ENCODE measurements at regions not wholly inside any gene's neighbourhood (a gene's known extent, or its start where the extent isn't known, plus 50 kb on each side); places are given as distances from the start of the nearest gene placed in this dataset.

DNA sequence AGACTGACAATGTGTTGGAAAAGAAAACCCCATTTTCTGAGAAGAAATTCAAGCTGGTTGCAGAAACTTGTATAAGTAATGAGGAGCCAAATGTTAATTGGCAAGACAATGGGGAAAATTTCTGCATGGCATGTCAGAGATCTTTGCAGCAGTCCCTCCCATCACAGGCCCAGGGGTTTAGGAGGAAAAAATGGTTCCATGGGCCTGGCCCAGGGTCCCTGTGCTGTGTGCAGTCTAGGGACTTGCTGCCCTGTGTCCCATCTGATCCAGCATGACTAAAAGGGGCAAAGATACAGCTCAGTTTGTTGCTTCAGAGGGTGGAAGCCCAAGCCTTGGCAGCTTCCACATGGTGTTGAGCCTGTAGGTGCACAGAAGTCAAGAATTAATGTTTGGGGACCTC, 440.3 kb upstream of the TPK1 start:
- no peak overlapping the region for H3K4me3 ChIP-seq (ENCODE audit: insufficient read depth, low read length, poor library complexity, severe bottlenecking)
- H3K9me3 ChIP-seq (ENCODE audit: insufficient read depth, low read length) = no peaks in the 10 kb centered on the region
- no peak overlapping the region for H3K4me2 ChIP-seq (ENCODE audit: low read depth, low read length, poor library complexity, severe bottlenecking)
- H3K9ac ChIP-seq (ENCODE audit: low read length) = no peak overlapping the region
- no peaks in the 10 kb centered on the region for H3K79me2 ChIP-seq (ENCODE audit: insufficient read depth, low read length)
- H2AFZ ChIP-seq (ENCODE audit: low read depth, low read length, severe bottlenecking) = no peak overlapping the region
- no peak for TF ChIP-seq EZH2phosphoT487 (conservative IDR thresholded peaks at IDR 0.05; ENCODE audit: low read length)
- TF ChIP-seq, protein P1, sequence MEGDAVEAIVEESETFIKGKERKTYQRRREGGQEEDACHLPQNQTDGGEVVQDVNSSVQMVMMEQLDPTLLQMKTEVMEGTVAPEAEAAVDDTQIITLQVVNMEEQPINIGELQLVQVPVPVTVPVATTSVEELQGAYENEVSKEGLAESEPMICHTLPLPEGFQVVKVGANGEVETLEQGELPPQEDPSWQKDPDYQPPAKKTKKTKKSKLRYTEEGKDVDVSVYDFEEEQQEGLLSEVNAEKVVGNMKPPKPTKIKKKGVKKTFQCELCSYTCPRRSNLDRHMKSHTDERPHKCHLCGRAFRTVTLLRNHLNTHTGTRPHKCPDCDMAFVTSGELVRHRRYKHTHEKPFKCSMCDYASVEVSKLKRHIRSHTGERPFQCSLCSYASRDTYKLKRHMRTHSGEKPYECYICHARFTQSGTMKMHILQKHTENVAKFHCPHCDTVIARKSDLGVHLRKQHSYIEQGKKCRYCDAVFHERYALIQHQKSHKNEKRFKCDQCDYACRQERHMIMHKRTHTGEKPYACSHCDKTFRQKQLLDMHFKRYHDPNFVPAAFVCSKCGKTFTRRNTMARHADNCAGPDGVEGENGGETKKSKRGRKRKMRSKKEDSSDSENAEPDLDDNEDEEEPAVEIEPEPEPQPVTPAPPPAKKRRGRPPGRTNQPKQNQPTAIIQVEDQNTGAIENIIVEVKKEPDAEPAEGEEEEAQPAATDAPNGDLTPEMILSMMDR (IDR thresholded peaks at IDR 0.05; ENCODE audit: insufficient read depth, low read length, poor library complexity, severe bottlenecking) = no peak
- H3F3A ChIP-seq (ENCODE audit: insufficient read depth) = no peaks in the 10 kb centered on the region
- H3K27ac ChIP-seq (ENCODE audit: low read depth, low read length) = no peak overlapping the region
- no peaks in the 10 kb centered on the region for H3K9me2 ChIP-seq (replicated peaks; ENCODE audit: insufficient read depth, low read length)
- no peaks in the 10 kb centered on the region for H4K20me1 ChIP-seq (ENCODE audit: low read depth, low read length)
- H3K36me3 ChIP-seq (ENCODE audit: low read length) = no peaks in the 10 kb centered on the region
- H3K27me3 ChIP-seq (ENCODE audit: low read length) = no peaks in the 10 kb centered on the region

DNA sequence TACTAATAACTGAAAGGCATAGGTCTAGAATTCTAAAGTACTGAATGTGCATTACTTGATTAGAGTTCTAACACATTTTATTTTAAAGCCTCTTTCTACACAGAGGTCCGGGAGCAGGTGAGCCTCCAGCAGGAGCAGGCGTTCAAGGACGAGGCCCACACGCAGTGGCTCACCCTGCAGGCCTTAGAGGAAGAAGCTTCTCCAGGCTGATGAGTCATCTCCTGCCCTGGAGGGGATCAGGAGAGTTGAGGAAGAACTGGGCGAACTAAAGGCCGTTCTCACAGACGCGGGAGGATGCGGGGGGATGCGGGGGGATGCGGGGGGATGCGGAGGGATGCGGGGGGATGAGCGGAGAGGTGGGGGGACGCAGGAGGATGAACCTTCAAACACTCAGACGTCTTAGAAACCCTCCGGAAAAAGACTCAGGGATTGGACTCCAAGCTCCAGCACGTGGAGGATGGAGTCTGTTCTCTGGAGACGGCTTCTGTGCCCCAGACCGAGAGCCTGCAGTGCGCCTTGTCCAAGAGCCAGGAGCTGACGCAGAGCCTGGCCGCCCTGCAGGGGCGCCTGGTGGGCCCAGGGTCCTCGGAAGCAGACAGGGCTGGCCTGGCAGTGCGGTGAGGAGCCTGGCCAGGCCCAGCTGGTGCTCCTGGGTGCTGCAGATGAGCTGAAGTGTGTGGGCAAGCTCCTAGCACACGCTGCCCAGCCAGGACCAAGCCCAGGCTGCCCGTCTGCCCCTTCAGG, 433.7 kb upstream of the TPK1 start:
- no peaks in the 10 kb centered on the region for H3K9me3 ChIP-seq (ENCODE audit: insufficient read depth, low read length)
- TF ChIP-seq, protein P1 (IDR thresholded peaks at IDR 0.05; ENCODE audit: insufficient read depth, low read length, poor library complexity, severe bottlenecking) = no peak
- TF ChIP-seq EZH2phosphoT487 (conservative IDR thresholded peaks at IDR 0.05; ENCODE audit: low read length) = no peak

DNA sequence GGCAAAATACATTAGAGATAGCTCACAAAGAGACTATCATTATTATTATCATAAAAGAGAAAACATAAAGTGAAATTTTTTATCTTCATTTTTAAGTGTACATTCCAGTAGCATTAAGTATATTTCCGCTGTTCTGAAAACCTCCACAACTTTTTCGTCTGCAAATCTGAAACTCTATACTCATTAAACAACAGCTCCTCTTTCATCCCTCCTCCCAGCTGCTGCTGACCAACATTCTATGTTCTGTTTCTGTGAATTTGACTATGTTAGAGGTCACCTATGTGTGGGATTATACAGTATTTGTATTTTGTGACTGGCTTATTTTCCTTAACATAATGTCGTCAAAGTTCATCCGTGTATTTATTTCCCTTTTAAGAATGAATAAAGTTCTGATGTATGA, 429.3 kb upstream of the TPK1 start:
- Histone ChIP-seq H3F3A (ENCODE audit: insufficient read depth) (no peaks in the 10 kb centered on the region), H3K27ac (ENCODE audit: low read depth, low read length) (no peak overlapping the region), H3K9ac (ENCODE audit: low read length) (no peak overlapping the region), H3K79me2 (ENCODE audit: insufficient read depth, low read length) (no peaks in the 10 kb centered on the region), H2AFZ (ENCODE audit: low read depth, low read length, severe bottlenecking) (no peak overlapping the region), H3K36me3 (ENCODE audit: low read length) (no peaks in the 10 kb centered on the region), H3K4me2 (ENCODE audit: low read depth, low read length, poor library complexity, severe bottlenecking) (no peak overlapping the region), H3K4me3 (ENCODE audit: insufficient read depth, low read length, poor library complexity, severe bottlenecking) (no peak overlapping the region), H3K9me2 (replicated peaks; ENCODE audit: insufficient read depth, low read length) (no peaks in the 10 kb centered on the region), H3K9me3 (ENCODE audit: insufficient read depth, low read length) (no peaks in the 10 kb centered on the region), H4K20me1 (ENCODE audit: low read depth, low read length) (no peaks in the 10 kb centered on the region), H3K27me3 (ENCODE audit: low read length) (no peaks in the 10 kb centered on the region)
- TF ChIP-seq, protein P1 (IDR thresholded peaks at IDR 0.05; ENCODE audit: insufficient read depth, low read length, poor library complexity, severe bottlenecking) = no peak
- TF ChIP-seq EZH2phosphoT487 (conservative IDR thresholded peaks at IDR 0.05; ENCODE audit: low read length) = no peak

More for the DNA sequence above, 433.7 kb upstream of the TPK1 start:
- Histone ChIP-seq H3K4me3 (ENCODE audit: insufficient read depth, low read length, poor library complexity, severe bottlenecking) (no peak overlapping the region), H2AFZ (ENCODE audit: low read depth, low read length, severe bottlenecking) (no peak overlapping the region), H3K79me2 (ENCODE audit: insufficient read depth, low read length) (no peaks in the 10 kb centered on the region), H4K20me1 (ENCODE audit: low read depth, low read length) (no peaks in the 10 kb centered on the region), H3K36me3 (ENCODE audit: low read length) (no peaks in the 10 kb centered on the region), H3K27me3 (ENCODE audit: low read length) (no peaks in the 10 kb centered on the region), H3K9ac (ENCODE audit: low read length) (no peak overlapping the region), H3F3A (ENCODE audit: insufficient read depth) (no peaks in the 10 kb centered on the region), H3K4me2 (ENCODE audit: low read depth, low read length, poor library complexity, severe bottlenecking) (no peak overlapping the region), H3K27ac (ENCODE audit: low read depth, low read length) (no peak overlapping the region), H3K9me2 (replicated peaks; ENCODE audit: insufficient read depth, low read length) (no peaks in the 10 kb centered on the region)

All from SU-DHL-6 (cell line).